ENCODE measurements at regions not wholly inside any gene's neighbourhood (a gene's known extent, or its start where the extent isn't known, plus 50 kb on each side); places are given as distances from the start of the nearest gene placed in this dataset.

GRCh38 chr20:43285170-43285569, 95.5 kb upstream of the PTPRT start:
- intact Hi-C loops (cut with DNase I) = no loop called here
- no peaks in the 10 kb centered on the region for H3K36me3 ChIP-seq (ENCODE audit: control insufficient read depth in 2 of 3, insufficient read depth in 3 of 3, low read length in 3 of 3)
- no peak overlapping the region for H3K9ac ChIP-seq (ENCODE audit: low read length in 3 of 3)
- DNase-seq (no peak), FAIRE-seq (no peak)
- peaks cover 0 to 3% (median 0%) of the 10 kb centered on the region in 3 donors for H3K9me3 ChIP-seq (ENCODE audit: control insufficient read depth in 2 of 3, insufficient read depth in 1 of 3, low read length in 3 of 3)
- H3K4me3 ChIP-seq (ENCODE audit: low read length in 3 of 3) = no peak overlapping the region
- no peak overlapping the region for H3K27ac ChIP-seq (ENCODE audit: low read depth in 2 of 2, low read length in 2 of 2)
- H3K4me1 ChIP-seq (ENCODE audit: control insufficient read depth in 2 of 3, insufficient read depth in 2 of 3, low read depth in 1 of 3, low read length in 3 of 3) = no peaks in the 10 kb centered on the region
- no peaks in the 10 kb centered on the region for H3K27me3 ChIP-seq (ENCODE audit: control insufficient read depth, insufficient read depth, low read length)
- TF ChIP-seq CTCF (IDR thresholded peaks at IDR 0.05; ENCODE audit: borderline replicate concordance, extremely low read depth, insufficient read depth) = no peak

DNA sequence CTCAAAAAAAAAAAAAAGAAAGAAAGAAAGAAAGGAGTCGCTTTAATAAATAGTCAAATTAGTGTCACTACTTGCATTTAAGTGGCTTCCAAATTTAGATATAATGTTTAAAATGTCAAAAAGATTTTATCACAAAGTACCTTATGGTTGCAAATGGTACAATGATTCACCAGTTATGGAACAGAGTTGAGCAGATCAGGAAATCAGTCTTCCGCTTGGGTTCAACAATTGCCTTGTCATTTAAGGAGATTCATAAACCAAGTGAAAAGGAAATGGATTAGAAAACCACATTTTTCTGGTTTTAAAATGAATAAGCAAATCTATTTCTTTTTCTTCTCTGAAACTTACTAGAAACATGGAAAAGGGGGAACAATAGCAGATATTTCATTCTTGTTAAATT, 94.8 kb upstream of the PTPRT start:
- Histone ChIP-seq H3K27me3 (ENCODE audit: control insufficient read depth, insufficient read depth, low read length) (no peaks in the 10 kb centered on the region), H3K9ac (ENCODE audit: low read length in 3 of 3) (no peak overlapping the region), H3K36me3 (ENCODE audit: control insufficient read depth in 2 of 3, insufficient read depth in 3 of 3, low read length in 3 of 3) (no peaks in the 10 kb centered on the region), H3K4me3 (ENCODE audit: low read length in 3 of 3) (no peak overlapping the region), H3K27ac (ENCODE audit: low read depth in 2 of 2, low read length in 2 of 2) (no peak overlapping the region), H3K4me1 (ENCODE audit: control insufficient read depth in 2 of 3, insufficient read depth in 2 of 3, low read depth in 1 of 3, low read length in 3 of 3) (no peaks in the 10 kb centered on the region), H3K9me3 (ENCODE audit: control insufficient read depth in 2 of 3, insufficient read depth in 1 of 3, low read length in 3 of 3) (peaks cover 0 to 3% (median 0%) of the 10 kb centered on the region in 3 donors)
- no peak for FAIRE-seq
- no peak for DNase-seq
- intact Hi-C loops (cut with DNase I) = no loop called here
- no peak for TF ChIP-seq CTCF (IDR thresholded peaks at IDR 0.05; ENCODE audit: borderline replicate concordance, extremely low read depth, insufficient read depth)

DNA sequence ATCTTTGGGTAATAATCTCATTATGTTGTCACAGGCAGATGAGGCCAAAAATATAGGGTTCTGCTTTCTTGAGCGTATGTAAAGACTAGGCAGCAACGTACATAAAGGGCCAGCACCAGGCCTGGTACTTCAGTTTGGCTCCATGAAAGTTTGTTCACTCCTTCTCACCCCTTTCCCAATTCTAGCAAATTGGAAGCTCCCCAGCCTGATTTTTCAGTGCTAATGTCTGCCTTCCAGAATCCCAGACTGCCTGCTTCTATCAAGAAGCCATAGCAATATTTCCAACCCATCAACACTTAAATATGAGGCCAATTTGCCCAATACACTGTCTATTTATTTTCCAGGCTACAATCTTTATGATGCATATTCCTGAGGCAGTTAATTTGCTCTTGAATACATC, 93.4 kb upstream of the PTPRT start:
- H3K4me3 ChIP-seq (ENCODE audit: low read length in 3 of 3) = no peak overlapping the region
- intact Hi-C loops (cut with DNase I) = no loop called here
- H3K27me3 ChIP-seq (ENCODE audit: control insufficient read depth, insufficient read depth, low read length) = no peaks in the 10 kb centered on the region
- peaks cover 0 to 3% (median 0%) of the 10 kb centered on the region in 3 donors for H3K9me3 ChIP-seq (ENCODE audit: control insufficient read depth in 2 of 3, insufficient read depth in 1 of 3, low read length in 3 of 3)
- no peak for TF ChIP-seq CTCF (IDR thresholded peaks at IDR 0.05; ENCODE audit: borderline replicate concordance, extremely low read depth, insufficient read depth)
- H3K27ac ChIP-seq (ENCODE audit: low read depth in 2 of 2, low read length in 2 of 2) = no peak overlapping the region
- no peak for DNase-seq
- H3K36me3 ChIP-seq (ENCODE audit: control insufficient read depth in 2 of 3, insufficient read depth in 3 of 3, low read length in 3 of 3) = no peaks in the 10 kb centered on the region
- no peak for FAIRE-seq
- H3K4me1 ChIP-seq (ENCODE audit: control insufficient read depth in 2 of 3, insufficient read depth in 2 of 3, low read depth in 1 of 3, low read length in 3 of 3) = no peaks in the 10 kb centered on the region
- no peak overlapping the region for H3K9ac ChIP-seq (ENCODE audit: low read length in 3 of 3)

DNA sequence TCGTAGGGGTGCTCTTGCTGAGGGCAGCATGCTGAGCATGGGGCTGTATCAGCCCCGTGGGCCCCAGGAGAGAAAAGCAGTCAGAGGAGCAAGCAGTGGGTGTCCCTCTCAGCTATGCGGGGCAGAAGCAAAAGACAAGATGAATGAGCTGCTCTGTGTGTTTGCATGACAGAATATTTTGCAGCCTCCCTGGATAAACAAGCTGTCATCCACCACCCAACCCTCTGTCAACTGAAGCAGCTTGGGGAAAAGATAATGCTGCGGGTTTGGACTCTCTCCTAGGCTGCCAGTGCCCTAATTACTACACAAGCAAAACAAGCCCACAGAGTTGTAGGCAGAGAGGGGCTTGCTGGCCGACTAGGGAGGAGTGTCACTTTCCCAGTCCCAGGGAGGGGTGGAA, 82.3 kb upstream of the PTPRT start:
- FAIRE-seq (no peak), DNase-seq (no peak)
- intact Hi-C loops (cut with DNase I) = no loop called here
- no peak overlapping the region for H3K27ac ChIP-seq (ENCODE audit: low read depth in 2 of 2, low read length in 2 of 2)
- peaks cover 0 to 6% (median 2%) of the 10 kb centered on the region in 3 donors for H3K9me3 ChIP-seq (ENCODE audit: control insufficient read depth in 2 of 3, insufficient read depth in 1 of 3, low read length in 3 of 3)
- no peak overlapping the region for H3K9ac ChIP-seq (ENCODE audit: low read length in 3 of 3)
- H3K4me3 ChIP-seq (ENCODE audit: low read length in 3 of 3) = no peak overlapping the region
- no peaks in the 10 kb centered on the region for H3K36me3 ChIP-seq (ENCODE audit: control insufficient read depth in 2 of 3, insufficient read depth in 3 of 3, low read length in 3 of 3)
- H3K4me1 ChIP-seq (ENCODE audit: control insufficient read depth in 2 of 3, insufficient read depth in 2 of 3, low read depth in 1 of 3, low read length in 3 of 3) = no peaks in the 10 kb centered on the region
- H3K27me3 ChIP-seq (ENCODE audit: control insufficient read depth, insufficient read depth, low read length) = no peaks in the 10 kb centered on the region
- no peak for TF ChIP-seq CTCF (IDR thresholded peaks at IDR 0.05; ENCODE audit: borderline replicate concordance, extremely low read depth, insufficient read depth)
